ENCODE measurements at regions not wholly inside any gene's neighbourhood (a gene's known extent, or its start where the extent isn't known, plus 50 kb on each side); places are given as distances from the start of the nearest gene placed in this dataset.

- peak in 1 of 3 donors; percentile 37 for DNase-seq
- H3K9ac ChIP-seq (ENCODE audit: insufficient read depth in 1 of 2, low read length in 2 of 2): no peak overlapping the region
- H3K9me3 ChIP-seq (ENCODE audit: control insufficient read depth in 4 of 4, insufficient read depth in 3 of 4, low read length in 3 of 4): peaks cover 0 to 2% (median 0%) of the 10 kb centered on the region in 4 donors
- H3K27ac ChIP-seq (ENCODE audit: low read depth in 1 of 2, low read length in 1 of 2): no peak overlapping the region
- H3K36me3 ChIP-seq (ENCODE audit: control insufficient read depth in 4 of 4, insufficient read depth in 4 of 4, low read length in 4 of 4): no peaks in the 10 kb centered on the region
- ATAC-seq (ENCODE audit: insufficient read depth, low FRiP score): no peak
- H3K4me1 ChIP-seq (ENCODE audit: control insufficient read depth in 5 of 5, insufficient read depth in 5 of 5, low read length in 5 of 5): peaks cover 0 to 2% (median 0%) of the 10 kb centered on the region in 5 donors
- no peaks in the 10 kb centered on the region for H3K27me3 ChIP-seq (ENCODE audit: control insufficient read depth in 3 of 3, insufficient read depth in 3 of 3, low read length in 2 of 3)
- TF ChIP-seq, protein P1, sequence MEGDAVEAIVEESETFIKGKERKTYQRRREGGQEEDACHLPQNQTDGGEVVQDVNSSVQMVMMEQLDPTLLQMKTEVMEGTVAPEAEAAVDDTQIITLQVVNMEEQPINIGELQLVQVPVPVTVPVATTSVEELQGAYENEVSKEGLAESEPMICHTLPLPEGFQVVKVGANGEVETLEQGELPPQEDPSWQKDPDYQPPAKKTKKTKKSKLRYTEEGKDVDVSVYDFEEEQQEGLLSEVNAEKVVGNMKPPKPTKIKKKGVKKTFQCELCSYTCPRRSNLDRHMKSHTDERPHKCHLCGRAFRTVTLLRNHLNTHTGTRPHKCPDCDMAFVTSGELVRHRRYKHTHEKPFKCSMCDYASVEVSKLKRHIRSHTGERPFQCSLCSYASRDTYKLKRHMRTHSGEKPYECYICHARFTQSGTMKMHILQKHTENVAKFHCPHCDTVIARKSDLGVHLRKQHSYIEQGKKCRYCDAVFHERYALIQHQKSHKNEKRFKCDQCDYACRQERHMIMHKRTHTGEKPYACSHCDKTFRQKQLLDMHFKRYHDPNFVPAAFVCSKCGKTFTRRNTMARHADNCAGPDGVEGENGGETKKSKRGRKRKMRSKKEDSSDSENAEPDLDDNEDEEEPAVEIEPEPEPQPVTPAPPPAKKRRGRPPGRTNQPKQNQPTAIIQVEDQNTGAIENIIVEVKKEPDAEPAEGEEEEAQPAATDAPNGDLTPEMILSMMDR (IDR thresholded peaks at IDR 0.05; ENCODE audit: control extremely low read depth, extremely low read depth): no peak
- WGBS, 2 donors: 68 to 83% methylated on average over 1 of the region's 1 CpG
- no peak overlapping the region for H3K4me3 ChIP-seq
These were observed 65.4 kb downstream of the OXSM start for GRCh38 chr3:25855266-25855784.

GRCh38 chr3:25856902-25857518 is 67.1 kb downstream of the OXSM start:
- WGBS, 2 donors: 56 to 63% methylated on average over 3 of the region's 3 CpGs
- Histone ChIP-seq H3K27me3 (ENCODE audit: control insufficient read depth in 3 of 3, insufficient read depth in 3 of 3, low read length in 2 of 3) (no peaks in the 10 kb centered on the region), H3K4me3 (no peak overlapping the region), H3K9ac (ENCODE audit: insufficient read depth in 1 of 2, low read length in 2 of 2) (no peak overlapping the region), H3K9me3 (ENCODE audit: control insufficient read depth in 4 of 4, insufficient read depth in 3 of 4, low read length in 3 of 4) (peaks cover 0 to 2% (median 0%) of the 10 kb centered on the region in 4 donors), H3K4me1 (ENCODE audit: control insufficient read depth in 5 of 5, insufficient read depth in 5 of 5, low read length in 5 of 5) (no peaks in the 10 kb centered on the region), H3K27ac (ENCODE audit: low read depth in 1 of 2, low read length in 1 of 2) (no peak overlapping the region), H3K36me3 (ENCODE audit: control insufficient read depth in 4 of 4, insufficient read depth in 4 of 4, low read length in 4 of 4) (no peaks in the 10 kb centered on the region)
- ATAC-seq (ENCODE audit: insufficient read depth, low FRiP score) (no peak), DNase-seq (peak in 2 of 3 donors; percentile 42 to 57)
- TF ChIP-seq, protein P1 (IDR thresholded peaks at IDR 0.05; ENCODE audit: control extremely low read depth, extremely low read depth): peak; percentile 53

DNA sequence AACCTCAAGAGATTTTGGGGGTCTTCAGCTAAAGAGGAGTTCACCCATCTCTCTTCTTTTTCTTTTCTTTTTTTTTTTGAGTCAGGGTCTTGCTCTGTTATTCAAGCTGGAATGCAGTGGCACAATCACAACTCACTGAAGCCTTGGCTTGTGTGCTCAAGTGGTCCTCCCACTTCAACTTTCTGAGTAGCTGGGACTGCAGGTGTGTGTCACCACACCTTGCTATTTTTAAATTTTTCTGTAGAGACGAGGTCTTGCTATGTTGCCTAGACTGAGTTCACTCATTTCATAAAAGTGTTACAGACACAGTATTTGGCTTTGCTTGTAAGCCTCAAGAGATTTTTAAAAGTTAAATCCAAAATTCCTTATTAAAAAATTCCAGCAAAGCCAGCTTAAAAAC is 71.7 kb downstream of the OXSM start:
- 68 to 82% methylated on average over 1 of the region's 1 CpG for WGBS, 2 donors
- Histone ChIP-seq H3K27me3 (ENCODE audit: control insufficient read depth in 3 of 3, insufficient read depth in 3 of 3, low read length in 2 of 3) (no peaks in the 10 kb centered on the region), H3K9me3 (ENCODE audit: control insufficient read depth in 4 of 4, insufficient read depth in 3 of 4, low read length in 3 of 4) (peaks cover 0 to 2% (median 0%) of the 10 kb centered on the region in 4 donors), H3K36me3 (ENCODE audit: control insufficient read depth in 4 of 4, insufficient read depth in 4 of 4, low read length in 4 of 4) (no peaks in the 10 kb centered on the region), H3K4me1 (ENCODE audit: control insufficient read depth in 5 of 5, insufficient read depth in 5 of 5, low read length in 5 of 5) (no peaks in the 10 kb centered on the region), H3K4me3 (no peak overlapping the region), H3K9ac (ENCODE audit: insufficient read depth in 1 of 2, low read length in 2 of 2) (no peak overlapping the region), H3K27ac (ENCODE audit: low read depth in 1 of 2, low read length in 1 of 2) (no peak overlapping the region)
- TF ChIP-seq, protein P1 (IDR thresholded peaks at IDR 0.05; ENCODE audit: control extremely low read depth, extremely low read depth): no peak
- DNase-seq (no peak), ATAC-seq (ENCODE audit: insufficient read depth, low FRiP score) (no peak)
